OCI-M2 (cell line): ENCODE measurements at regions not wholly inside any gene's neighbourhood (a gene's known extent, or its start where the extent isn't known, plus 50 kb on each side); places are given as distances from the start of the nearest gene placed in this dataset.
"Not testable (repeated sequence)": the region's sequence is repeated elsewhere in the genome, so short reads cannot be mapped to it uniquely, and the experiment has no call there.

Experiments
- DNase-seq: peaks from one replicate; lab custom pipeline; 2025; ENCODE audit not compliant: unreplicated experiment; lab: John Stamatoyannopoulos, UW

DNA sequence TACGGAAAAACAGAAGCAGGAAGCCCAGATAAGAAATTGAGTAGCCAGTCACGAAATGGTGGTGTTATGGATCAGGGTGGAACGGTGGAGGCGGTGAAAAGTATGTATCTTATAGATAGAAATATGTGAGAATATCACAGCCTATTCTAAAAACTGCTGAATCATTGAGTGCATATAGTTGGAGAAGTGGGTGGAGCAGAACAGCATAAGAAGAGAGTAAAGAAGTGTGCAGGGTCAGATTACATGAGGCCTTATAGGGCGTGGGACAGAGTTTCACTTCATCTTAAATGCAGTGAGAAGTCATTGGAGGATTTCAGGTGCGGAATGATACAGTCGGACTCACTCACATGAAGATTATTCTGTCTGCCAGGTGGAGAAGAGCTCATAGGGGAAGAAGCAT lies 293.1 kb downstream of the TRIML1 start:
- no peak for DNase-seq

DNA sequence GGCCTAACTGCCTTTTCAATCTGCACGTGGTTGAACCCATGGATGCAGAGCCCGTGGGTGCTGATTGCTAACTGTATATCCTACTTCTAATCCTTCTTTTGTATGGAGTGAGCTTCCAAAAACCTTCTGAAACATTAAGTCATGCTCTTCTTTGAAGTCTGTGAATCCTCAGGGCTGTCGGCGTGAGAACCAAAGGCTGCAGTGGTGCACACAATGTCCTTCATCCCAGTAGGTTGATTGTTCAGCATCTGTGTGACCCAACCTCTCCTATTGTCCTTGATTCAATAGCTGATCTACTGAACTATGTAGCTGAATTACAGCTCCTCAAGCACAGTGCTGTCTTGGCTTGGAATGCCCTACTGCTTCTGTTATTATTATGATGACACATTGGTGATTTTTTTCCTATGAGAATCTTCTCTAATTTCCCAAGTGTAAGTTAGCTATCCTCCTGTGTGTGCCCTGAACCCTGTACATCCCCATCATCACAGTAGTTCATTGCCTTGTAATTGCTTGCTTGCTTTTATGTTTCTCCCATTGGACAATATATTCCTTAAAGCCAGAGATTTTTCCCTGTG lies 294.6 kb downstream of the TRIML1 start:
- DNase-seq: no peak

GRCh38 chr4:188434643-188435042 lies 295.4 kb downstream of the TRIML1 start:
- no peak for DNase-seq

- no peak for DNase-seq
Observed at GRCh38 chr4:188435381-188435780, 296.1 kb downstream of the TRIML1 start.

GRCh38 chr4:188437535-188437934 lies 298.3 kb downstream of the TRIML1 start:
- no peak for DNase-seq

DNA sequence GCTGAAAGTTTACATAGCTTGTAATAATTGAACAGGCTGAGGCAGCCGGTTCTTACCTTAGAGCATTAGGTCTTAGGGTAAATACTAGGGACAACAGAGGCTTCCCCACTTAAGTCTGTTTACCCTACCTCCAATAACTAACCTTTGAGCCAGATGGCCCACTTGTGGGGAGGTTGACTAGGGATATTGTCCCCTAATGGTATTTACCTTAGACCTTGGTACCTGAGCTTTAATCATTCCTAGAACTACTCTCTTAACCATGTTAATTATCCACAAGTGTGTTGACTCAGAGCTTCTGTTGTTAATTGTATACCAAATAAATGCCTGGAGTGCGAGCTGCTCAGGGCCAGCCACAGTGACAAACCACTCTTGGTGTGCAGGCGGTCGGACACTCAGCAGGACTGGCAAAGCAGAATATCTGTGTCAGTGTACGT lies 299.2 kb downstream of the TRIML1 start:
- not testable (repeated sequence) for DNase-seq

DNA sequence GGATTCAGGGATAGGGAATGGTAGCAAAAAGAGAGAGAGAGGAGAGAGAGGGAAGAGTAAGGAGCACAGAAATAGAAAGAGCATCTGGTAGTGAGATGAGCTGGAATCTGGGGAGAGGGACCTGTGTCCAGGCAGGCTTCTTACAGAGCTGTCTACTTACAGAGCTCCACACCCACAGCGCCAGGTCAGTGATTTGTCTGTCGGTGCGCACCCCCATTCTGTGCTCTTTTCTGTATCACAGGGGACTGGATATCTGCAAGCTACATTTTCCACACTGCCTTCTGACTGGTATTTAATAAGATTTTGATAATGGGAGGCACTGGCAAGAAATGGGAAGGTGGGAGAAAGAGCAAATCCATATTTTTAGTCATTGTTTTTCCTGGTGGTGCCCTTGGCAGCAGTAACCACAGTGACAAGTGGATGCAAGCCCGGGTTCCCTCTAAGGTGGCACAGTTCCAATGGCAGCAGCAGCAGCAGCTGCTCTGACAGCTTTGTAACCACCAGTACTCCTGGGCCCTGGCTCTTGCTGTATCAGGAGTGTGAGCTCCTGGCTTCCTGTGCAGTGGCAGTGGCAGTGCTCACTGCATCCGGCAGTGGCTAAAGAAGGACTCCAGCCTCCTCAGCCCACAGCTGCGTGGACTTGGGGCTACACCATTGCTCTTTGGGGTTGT lies 300.5 kb downstream of the TRIML1 start:
- DNase-seq: no peak

DNA sequence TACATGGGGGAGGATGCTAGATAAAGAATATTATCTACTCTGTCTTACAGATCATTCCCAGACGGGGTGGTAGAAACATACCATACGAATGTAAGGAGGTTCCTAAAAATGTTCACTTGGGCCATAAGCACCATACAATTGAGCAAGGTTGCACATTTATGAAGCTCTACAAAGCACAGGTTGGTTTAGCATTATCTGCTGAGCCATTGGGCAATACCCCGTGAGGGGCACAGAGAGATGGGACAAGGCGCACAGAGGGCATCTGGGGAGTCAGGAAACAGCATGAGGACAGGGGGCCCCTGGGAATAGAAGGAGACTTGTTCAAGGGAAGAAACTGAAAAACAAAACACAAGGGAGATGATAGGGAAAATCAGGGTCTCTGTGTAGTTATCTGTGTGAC lies 305.3 kb downstream of the TRIML1 start:
- no peak for DNase-seq

GRCh38 chr4:188448996-188449395 lies 309.8 kb downstream of the TRIML1 start:
- DNase-seq: not testable (repeated sequence)

DNA sequence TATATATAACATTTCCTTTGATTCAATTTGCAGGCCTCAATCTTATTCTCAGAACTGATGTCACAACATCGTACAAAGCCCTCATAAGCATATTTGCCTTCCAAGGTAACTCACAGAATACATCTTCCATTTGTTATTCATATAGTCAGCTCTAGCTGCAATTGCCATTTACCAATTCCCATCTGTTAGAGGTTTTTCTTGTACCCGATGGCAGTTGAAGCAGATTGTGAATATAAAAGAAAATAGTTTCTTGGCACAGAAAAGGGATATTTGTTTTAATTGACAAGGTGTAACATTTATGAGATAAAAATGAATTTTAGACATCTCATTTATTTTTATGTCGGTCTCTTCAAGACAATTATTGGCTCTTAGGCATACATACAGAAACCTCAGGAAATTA lies 311.3 kb downstream of the TRIML1 start:
- no peak for DNase-seq

DNA sequence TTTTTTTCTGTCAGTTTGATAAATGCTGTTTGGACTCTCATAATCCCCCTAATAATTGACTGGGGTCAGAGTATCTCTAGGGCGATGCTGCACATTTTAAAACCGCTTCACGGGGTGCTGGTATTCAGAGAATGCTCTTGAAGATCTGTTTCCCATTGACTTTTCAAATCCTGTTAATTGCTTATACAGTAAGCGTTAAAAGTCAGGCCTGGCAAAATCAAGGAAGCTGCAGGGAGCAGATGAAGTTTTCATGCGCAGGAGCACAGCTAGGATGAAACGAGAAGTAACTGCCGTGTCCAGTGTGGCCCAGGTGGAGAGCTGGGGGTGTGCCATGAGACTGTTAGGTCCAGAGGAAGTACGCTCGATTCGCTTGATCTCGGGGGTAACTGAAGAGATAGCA lies 312.9 kb downstream of the TRIML1 start:
- DNase-seq: no peak

DNA sequence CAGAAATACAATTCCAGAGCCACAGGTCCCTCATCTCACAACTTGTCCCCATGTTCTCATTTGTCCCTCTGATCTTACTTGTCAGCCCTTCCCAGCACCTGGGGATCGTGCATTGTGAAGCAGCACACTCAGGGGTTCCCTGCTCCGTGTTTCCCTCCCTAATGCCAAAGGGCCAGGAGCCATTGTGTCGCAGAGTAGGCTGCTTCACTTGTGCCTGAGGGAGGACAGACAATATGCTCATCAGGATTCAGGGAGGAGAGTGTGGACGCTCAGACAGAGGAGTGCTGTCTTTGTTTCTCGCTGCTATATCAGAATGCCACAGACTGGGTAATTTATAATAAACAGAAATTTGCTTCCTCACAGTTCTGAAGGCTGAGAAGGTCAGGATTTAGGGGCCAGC lies 315.3 kb downstream of the TRIML1 start:
- DNase-seq: no peak

- DNase-seq: no peak
Observed at GRCh38 chr4:188455062-188455752, 316.0 kb downstream of the TRIML1 start.

GRCh38 chr4:188459381-188459780 lies 320.1 kb downstream of the TRIML1 start:
- DNase-seq: no peak

- DNase-seq: no peak
Observed at GRCh38 chr4:188463909-188464308, 324.7 kb downstream of the TRIML1 start.

- no peak for DNase-seq
Observed at GRCh38 chr4:188466001-188466400, 326.8 kb downstream of the TRIML1 start.

DNA sequence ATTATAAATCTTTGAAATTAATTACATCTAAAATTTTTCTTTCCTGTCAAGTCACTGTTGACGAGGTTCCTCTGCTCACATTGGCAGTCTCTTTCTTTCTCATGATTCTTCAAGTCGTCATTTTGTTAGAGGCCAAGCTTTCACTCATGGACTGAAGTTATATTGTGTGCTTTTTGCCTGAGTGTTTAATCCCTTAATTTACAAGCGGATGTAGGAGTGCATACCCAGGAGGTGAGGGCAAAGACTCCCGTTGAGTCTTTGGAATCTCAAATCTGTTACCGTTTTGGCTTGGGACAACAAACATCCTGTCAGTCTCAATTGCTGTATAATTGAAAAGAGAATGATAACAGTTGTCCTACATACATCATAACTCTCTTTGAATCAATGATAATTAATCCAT lies 345.0 kb downstream of the TRIML1 start:
- DNase-seq: no peak

GRCh38 chr4:188485906-188486305 lies 346.7 kb downstream of the TRIML1 start:
- DNase-seq: no peak

DNA sequence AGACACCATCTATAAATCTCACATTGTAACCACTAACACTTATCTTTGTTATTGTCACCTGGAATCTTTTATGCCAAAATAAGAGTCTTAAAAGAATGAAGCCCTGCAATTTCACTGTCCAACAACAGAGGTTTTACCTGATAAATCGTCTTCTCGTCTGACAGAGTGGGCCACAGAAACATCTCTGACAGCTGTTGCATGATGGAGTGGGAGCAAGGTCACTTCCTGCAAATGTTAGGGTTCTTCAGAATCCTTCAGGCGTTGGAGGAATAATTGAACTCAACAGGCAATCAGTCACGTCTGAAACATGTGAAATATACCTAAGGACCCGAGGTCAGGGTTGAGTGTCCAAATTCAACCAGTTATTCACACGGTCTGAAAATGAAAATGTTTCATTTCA lies 353.6 kb downstream of the TRIML1 start:
- DNase-seq: no peak

DNA sequence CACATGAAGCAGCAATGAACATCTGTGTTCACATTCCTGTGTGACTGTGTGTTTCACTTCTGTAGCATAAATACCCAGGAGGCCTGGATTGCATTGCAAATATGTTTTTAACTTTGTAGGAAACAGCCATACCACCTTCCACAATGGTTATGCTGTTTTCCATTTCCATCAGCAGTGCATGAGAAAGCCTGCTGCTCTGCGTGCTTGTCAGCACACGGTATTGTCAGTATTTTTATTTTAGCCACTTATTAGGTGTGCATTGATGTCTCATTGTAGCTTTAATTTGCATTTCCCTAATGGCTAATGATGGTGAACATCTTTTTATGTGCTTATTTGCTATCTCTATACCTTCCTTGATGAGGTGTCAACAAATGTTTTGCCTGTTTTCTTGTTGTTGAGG lies 355.9 kb downstream of the TRIML1 start:
- no peak for DNase-seq

DNA sequence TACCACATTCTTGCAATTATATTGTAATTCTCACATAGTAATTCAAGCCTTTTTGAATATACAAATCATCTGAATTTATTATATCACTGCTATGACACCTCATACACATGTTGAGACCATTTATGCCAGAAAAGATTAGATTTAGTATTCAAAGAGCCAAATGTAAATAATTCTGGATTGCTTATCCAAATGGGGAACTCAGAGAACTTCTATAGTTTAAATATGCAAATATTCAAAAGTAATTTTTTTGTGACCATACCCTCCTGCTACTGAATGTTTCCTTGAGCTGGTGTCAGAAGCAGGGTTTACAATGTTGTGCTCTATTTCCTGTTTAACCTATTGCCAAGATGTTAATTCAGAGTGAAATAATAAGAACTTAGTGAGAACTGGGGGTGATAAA lies 372.2 kb downstream of the TRIML1 start:
- no peak for DNase-seq

GRCh38 chr4:188532751-188533150 lies 393.5 kb downstream of the TRIML1 start:
- no peak for DNase-seq
